Left colon (tissue), 2 donors: ENCODE measurements at regions not wholly inside any gene's neighbourhood (a gene's known extent, or its start where the extent isn't known, plus 50 kb on each side); places are given as distances from the start of the nearest gene placed in this dataset.

Experiments used
- ATAC-seq: fragments of 200-7000 bp; cut with Tn5 transposase; one replicate; pipeline ENCODE4 v1.9.1; 2020; ENCODE audit warnings: mild to moderate bottlenecking, moderate library complexity
- DNase-seq, 2 donors: peaks; one replicate each; pipeline ENCODE4 v3.0.0-alpha.2; 2020
- intact Hi-C, 2 donors: fragments of 100-400 bp; cut with DNase I in 1 of 2; cut with micrococcal nuclease in 1 of 2; formaldehyde crosslinking; loops; one replicate each; pipeline versions ENCODE4 v1.11.2 to v1.14.0; 2022; cut with DNase I, micrococcal nuclease
- donor health status: DM: no; HTN: no; CAD: no.
- donor health status: DM: yes; HTN: yes; CAD: no.

DNA sequence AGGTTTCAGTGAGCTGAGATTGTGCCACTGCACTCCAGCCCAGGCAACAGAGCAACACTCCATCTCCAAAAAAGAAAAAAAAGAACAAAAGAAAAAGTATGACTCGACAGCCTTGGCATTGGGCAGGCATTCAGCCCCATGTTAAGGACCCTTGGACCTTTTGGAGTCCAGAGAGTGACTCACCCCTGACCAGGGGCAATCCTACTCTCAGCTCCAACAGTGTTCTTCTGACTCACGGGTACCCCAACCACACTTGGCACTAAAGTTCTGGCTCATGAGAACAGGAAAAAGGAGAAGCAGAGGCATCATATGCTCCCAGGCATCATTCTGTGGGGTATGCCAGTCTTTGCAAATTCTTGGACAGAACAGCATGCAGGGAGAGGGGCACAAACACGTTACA, 252.4 kb upstream of the HES1 start:
- intact Hi-C loops = no loop called here
- DNase-seq (no peak), ATAC-seq (no peak)

DNA sequence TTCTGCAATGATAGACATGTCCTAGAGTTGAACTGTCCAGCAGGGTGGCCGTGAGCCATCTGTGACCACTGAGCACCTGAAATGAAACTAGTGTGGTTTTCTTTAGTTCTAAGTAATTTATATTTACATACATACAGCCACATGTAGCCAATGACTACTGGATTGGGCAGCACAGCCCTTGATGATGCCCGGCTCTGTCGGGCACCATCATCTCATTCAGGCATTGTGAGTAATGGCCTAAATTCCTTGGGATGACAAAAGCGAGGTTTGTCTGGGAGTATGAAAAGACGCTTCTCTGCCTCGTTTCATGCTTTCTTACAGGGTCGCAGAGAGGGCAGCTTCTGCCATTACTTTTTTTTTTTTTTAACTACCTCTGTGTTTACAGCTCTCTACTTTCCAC, 251.9 kb upstream of the HES1 start:
- DNase-seq (no peak), ATAC-seq (no peak)
- intact Hi-C loops = no loop called here

- ATAC-seq (peak; percentile 53), DNase-seq (peak; percentile 42 to 72)
- intact Hi-C loops = no loop called here
These were observed 251.3 kb upstream of the HES1 start for GRCh38 chr3:193884652-193885051.

GRCh38 chr3:193885832-193886231, 250.1 kb upstream of the HES1 start:
- intact Hi-C loops = no loop called here
- peak; percentile 85 to 91 for DNase-seq
- peak; percentile 80 for ATAC-seq

- ATAC-seq (peak; percentile 78), DNase-seq (peak; percentile 52 to 68)
- intact Hi-C loops = no loop called here
These were observed 245.7 kb upstream of the HES1 start for GRCh38 chr3:193890016-193890897.

- DNase-seq (peak; percentile 49 to 63), ATAC-seq (peak; percentile 68)
- intact Hi-C loops = no loop called here
These were observed 241.7 kb upstream of the HES1 start for GRCh38 chr3:193894121-193894863.

GRCh38 chr3:193895409-193895808, 240.5 kb upstream of the HES1 start:
- no peak for ATAC-seq
- no peak for DNase-seq
- intact Hi-C loops = no loop called here

DNA sequence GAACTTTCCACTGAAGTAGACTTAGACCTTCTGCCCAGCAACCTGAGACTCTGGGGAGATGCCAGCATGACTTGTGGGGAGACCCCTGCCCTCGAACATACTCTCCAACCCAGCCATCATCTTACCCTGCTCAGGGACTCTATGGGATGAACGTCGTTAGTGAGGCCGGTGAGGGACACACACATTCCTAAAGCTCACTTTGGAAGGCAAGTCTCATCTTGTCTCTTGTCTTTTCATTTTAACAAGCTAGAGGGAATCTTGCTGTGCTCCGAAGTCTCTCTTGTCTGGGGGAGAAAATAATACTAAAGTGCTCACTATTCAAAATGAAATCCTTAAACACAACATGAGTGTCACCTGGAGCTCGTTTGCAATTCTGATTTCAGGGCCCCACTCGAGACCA, 239.5 kb upstream of the HES1 start:
- intact Hi-C loops = no loop called here
- DNase-seq (no peak), ATAC-seq (no peak)

DNA sequence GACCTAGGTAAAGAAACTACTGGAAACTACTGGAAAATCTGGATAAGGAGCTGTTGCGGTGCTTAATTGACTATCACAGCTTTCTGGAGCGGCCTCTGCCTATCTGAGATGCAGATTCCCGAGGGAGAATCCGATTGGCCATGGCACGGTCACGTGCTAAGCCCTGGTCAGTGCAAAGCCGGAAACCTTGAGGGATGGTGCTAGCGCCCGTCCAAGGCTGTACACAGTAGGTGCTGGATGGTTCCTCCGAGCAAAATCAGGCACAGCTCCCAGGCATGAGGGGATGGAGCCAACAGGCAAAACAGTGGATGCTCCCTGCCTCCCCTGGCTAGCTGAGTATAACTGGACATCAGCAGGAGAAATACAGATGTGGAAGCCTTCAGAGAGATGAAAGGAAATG, 238.7 kb upstream of the HES1 start:
- intact Hi-C loops = no loop called here
- DNase-seq (no peak), ATAC-seq (no peak)

- DNase-seq (no peak), ATAC-seq (no peak)
- intact Hi-C loops = no loop called here
These were observed 238.2 kb upstream of the HES1 start for GRCh38 chr3:193897731-193898180.

DNA sequence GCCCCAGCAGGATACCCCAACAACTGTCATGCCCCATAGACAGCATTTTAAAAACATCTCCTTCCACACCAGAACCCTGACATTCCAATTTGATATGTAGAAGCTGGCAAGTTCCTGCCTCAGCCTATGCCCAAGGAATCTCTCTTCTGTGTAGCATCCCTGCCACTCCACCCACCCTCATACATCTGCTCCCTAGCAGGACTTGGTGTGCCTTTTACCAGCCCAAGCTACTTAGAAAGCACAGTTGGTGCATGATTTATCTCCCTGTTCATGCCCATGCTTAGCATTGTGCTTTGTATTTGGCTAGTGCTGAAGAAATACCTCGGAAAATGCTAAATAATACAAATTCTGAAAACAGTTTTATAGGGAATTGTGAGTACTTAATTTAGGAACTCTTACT, 236.9 kb upstream of the HES1 start:
- DNase-seq (no peak), ATAC-seq (no peak)
- intact Hi-C loops = no loop called here

DNA sequence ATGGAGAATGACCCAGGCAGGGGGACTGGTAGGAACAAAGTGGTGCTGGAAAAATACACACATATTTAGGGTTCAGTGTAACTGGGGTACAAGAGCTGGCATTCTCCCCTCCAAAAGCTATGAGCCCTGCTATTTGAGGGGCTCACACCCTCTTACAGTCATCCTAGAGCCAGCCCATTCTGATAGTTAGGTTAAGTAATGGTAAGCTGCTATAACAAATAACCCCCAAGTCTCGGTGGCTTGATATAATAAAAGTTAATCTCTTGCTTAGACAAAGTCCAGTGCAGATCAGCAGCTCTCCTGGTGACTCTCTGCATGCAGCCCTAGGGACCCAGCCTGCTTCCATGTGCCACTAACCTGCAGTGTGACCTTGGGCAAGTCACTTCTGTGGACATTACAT, 234.9 kb upstream of the HES1 start:
- no peak for DNase-seq
- intact Hi-C loops = no loop called here
- ATAC-seq = no peak

DNA sequence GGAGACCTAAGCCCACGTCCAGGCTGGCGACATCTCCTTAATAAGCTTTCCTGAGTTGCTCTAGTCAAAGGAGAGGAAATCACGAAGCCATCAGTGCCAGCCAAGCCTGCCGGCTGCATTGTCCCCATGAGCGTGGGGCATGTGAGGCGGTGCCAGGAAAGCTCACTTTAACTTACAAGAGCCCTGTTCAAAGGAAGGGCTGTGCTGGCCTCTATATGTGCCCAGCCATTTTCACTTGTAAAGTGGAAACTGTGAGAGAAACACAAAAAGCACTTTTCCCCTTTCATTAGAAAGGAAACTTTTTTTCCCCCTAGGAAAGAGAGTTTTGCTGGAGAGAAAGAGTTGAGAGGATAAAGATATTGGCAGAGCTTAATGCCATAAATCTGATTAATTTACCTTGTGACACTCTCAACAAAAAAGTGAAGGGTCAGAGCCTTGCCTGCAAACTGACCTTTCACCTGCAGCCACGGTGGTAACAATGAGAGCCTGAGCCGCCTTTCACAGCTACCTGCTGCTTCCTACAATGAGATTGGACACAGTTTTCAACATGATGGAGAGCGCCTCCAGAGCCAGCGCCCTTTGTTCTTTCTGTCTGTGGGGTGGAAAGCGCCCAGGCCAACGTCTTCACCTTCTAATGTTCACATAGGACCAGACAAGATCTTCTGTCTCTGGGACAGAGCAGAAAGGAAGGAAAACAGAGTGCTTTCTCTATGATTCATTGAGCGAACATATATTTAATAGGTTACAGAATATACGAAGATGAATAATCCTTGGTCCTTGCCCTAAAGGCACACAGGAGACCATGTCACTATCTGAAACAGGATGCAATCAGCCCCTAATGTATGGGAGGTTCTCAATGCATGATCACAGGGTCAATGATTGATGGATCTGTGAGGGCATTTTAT, 233.1 kb upstream of the HES1 start:
- DNase-seq (no peak), ATAC-seq (no peak)
- intact Hi-C loops = no loop called here

GRCh38 chr3:193903512-193903817, 232.5 kb upstream of the HES1 start:
- intact Hi-C loops = no loop called here
- no peak for ATAC-seq
- DNase-seq = no peak

DNA sequence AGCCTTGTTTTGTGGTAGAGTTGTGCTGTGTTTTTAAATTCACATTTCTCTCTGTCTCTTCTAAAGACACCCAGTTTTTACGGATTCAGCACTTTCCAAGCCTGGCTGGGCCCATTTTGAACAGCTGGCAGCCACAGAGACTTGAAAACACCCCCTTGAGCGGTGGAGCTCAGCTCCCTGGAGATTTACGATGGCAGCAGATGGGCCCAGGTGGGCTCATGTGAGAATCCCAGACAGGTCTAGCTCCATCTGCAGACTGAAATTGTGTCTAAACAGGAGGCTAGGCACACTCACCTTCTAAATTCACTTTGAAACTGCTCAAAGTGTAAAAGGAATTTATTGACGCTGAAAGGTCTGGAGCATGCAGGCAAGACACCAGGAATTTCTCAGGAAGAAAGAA, 232.0 kb upstream of the HES1 start:
- no peak for DNase-seq
- intact Hi-C loops = no loop called here
- ATAC-seq = no peak

DNA sequence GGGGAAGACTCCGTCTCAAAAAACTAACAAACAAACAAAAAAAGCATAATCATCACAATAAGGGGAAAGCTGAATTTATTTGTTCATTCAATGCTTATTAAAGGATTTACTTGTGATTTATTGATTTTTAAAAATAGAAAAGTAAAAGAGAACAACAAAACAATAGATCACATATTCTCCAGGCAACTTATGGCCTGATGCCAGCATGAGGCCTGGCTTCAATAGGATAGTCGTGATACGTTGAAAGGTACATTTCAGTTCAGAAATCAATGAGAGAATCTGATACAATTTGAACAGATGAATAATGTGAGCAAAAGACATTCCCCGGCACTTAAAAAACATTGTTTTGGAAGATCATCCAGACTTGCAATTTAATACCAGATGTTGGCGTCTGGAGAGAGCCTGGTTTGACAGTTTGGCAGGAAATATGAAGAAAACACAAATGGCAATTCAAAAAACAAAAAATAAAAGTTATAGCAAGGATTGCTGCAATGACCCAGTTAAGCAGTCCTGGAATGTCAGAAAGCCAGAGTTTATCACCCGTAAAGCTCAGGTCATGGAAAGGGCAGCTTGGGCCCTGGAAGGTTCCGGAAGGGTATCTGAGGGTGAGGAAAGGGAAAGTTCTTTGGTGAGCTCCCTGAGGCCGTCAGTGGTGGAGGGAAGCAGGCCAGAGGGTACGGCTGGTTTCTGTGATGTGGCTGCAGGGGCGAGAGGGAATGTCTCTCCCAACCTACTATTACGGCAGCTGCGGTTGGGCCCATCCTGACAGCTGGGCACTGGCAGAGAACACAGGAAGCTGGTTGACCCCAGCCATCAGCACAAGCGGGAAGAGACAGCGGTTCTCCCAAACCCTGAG, 230.2 kb upstream of the HES1 start:
- intact Hi-C loops = no loop called here
- ATAC-seq = no peak
- DNase-seq = no peak

GRCh38 chr3:193906849-193907410, 229.0 kb upstream of the HES1 start:
- intact Hi-C loops = no loop called here
- DNase-seq (no peak), ATAC-seq (no peak)

DNA sequence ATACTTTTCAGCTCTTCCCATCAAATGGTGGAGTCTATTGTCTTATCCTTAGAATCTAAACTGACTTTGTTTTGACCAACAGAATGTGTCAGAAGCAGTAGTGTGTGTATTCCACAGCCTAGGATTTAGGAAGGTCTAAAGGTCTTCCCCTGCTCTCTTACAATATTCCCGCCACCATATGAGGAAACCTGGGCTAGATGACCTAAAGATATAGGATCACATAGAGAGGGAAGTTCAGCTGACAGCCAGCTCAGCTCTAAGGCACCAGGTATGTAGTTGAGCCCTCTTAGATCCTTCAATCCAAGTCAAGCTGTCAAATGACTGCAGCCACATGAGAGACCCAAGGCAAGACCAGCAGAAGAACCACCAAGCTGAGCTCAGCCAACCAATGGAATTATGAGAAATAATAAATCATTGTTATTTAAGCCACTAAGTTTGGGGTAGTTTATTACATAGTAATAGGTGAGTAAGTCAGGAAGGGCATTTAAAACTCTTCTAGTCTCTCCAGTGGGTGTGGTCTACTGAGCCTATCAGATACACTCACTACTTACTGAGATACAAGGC, 227.7 kb upstream of the HES1 start:
- ATAC-seq (no peak), DNase-seq (no peak)
- intact Hi-C loops = no loop called here
